HG03457 (cell line): ENCODE measurements at regions not wholly inside any gene's neighbourhood (a gene's known extent, or its start where the extent isn't known, plus 50 kb on each side); places are given as distances from the start of the nearest gene placed in this dataset.

Source experiments
- ATAC-seq: cut with Tn5 transposase; IDR thresholded peaks from one replicate; pipeline ENCODE4 v1.9.1; 2021; ENCODE audit warnings: moderate number of reproducible peaks; ENCODE audit not compliant: unreplicated experiment

GRCh38 chr13:103859952-103860351 lies 793.7 kb upstream of the SLC10A2 start:
- ATAC-seq: no peak

- ATAC-seq: no peak
Observed at GRCh38 chr13:103852036-103852435, 785.8 kb upstream of the SLC10A2 start.

- ATAC-seq: no peak
Observed at GRCh38 chr13:103844471-103844870, 778.3 kb upstream of the SLC10A2 start.

- ATAC-seq: no peak
Observed at GRCh38 chr13:103839460-103839859, 773.2 kb upstream of the SLC10A2 start.

GRCh38 chr13:103835052-103835451 lies 768.8 kb upstream of the SLC10A2 start:
- ATAC-seq: no peak

- no peak for ATAC-seq
Observed at GRCh38 chr13:103833294-103833852, 767.2 kb upstream of the SLC10A2 start.

GRCh38 chr13:103815619-103816018 lies 749.4 kb upstream of the SLC10A2 start:
- ATAC-seq: no peak

GRCh38 chr13:103812971-103813370 lies 746.8 kb upstream of the SLC10A2 start:
- ATAC-seq: no peak

GRCh38 chr13:103812558-103812957 lies 746.3 kb upstream of the SLC10A2 start:
- no peak for ATAC-seq

GRCh38 chr13:103810026-103810425 lies 743.8 kb upstream of the SLC10A2 start:
- ATAC-seq: no peak

GRCh38 chr13:103805771-103806170 lies 739.6 kb upstream of the SLC10A2 start:
- ATAC-seq: no peak

GRCh38 chr13:103803349-103803748 lies 737.1 kb upstream of the SLC10A2 start:
- ATAC-seq: no peak

GRCh38 chr13:103799028-103799427 lies 732.8 kb upstream of the SLC10A2 start:
- ATAC-seq: no peak

- no peak for ATAC-seq
Observed at GRCh38 chr13:103795892-103796478, 729.8 kb upstream of the SLC10A2 start.

GRCh38 chr13:103794526-103794925 lies 728.3 kb upstream of the SLC10A2 start:
- ATAC-seq: no peak

- ATAC-seq: no peak
Observed at GRCh38 chr13:103788061-103788652, 721.9 kb upstream of the SLC10A2 start.

GRCh38 chr13:103772576-103772975 lies 706.4 kb upstream of the SLC10A2 start:
- no peak for ATAC-seq

GRCh38 chr13:103762523-103762922 lies 696.3 kb upstream of the SLC10A2 start:
- no peak for ATAC-seq

GRCh38 chr13:103759361-103759760 lies 693.1 kb upstream of the SLC10A2 start:
- ATAC-seq: no peak

- no peak for ATAC-seq
Observed at GRCh38 chr13:103758222-103758621, 692.0 kb upstream of the SLC10A2 start.

- ATAC-seq: no peak
Observed at GRCh38 chr13:103757361-103757760, 691.1 kb upstream of the SLC10A2 start.

- ATAC-seq: no peak
Observed at GRCh38 chr13:103754783-103755182, 688.6 kb upstream of the SLC10A2 start.

GRCh38 chr13:103734837-103735236 lies 668.6 kb upstream of the SLC10A2 start:
- ATAC-seq: no peak
